HG02943 (cell line): ENCODE measurements at regions not wholly inside any gene's neighbourhood (a gene's known extent, or its start where the extent isn't known, plus 50 kb on each side); places are given as distances from the start of the nearest gene placed in this dataset.

Source experiments
- ATAC-seq: cut with Tn5 transposase; IDR thresholded peaks from one replicate; pipeline ENCODE4 v1.9.1; 2021; ENCODE audit warnings: mild to moderate bottlenecking, low read depth, moderate library complexity; ENCODE audit not compliant: unreplicated experiment

GRCh38 chr9:737400-738120, 103.9 kb upstream of the DMRT1 start:
- ATAC-seq, result no peak

GRCh38 chr9:738209-738915, 103.1 kb upstream of the DMRT1 start:
- ATAC-seq, result no peak

GRCh38 chr9:739362-739761, 102.1 kb upstream of the DMRT1 start:
- ATAC-seq, result no peak

GRCh38 chr9:740221-740620, 101.3 kb upstream of the DMRT1 start:
- no peak for ATAC-seq

- ATAC-seq, result no peak
Observed at GRCh38 chr9:742104-742503, 99.4 kb upstream of the DMRT1 start.

- ATAC-seq, result no peak
Observed at GRCh38 chr9:742914-743589, 98.4 kb upstream of the DMRT1 start.

- no peak for ATAC-seq
Observed at GRCh38 chr9:744046-744712, 97.3 kb upstream of the DMRT1 start.

- no peak for ATAC-seq
Observed at GRCh38 chr9:744790-745484, 96.6 kb upstream of the DMRT1 start.

- ATAC-seq, result no peak
Observed at GRCh38 chr9:745761-746380, 95.6 kb upstream of the DMRT1 start.

GRCh38 chr9:746661-747434, 94.6 kb upstream of the DMRT1 start:
- no peak for ATAC-seq

- ATAC-seq, result no peak
Observed at GRCh38 chr9:747567-747966, 93.9 kb upstream of the DMRT1 start.

- no peak for ATAC-seq
Observed at GRCh38 chr9:748861-749497, 92.5 kb upstream of the DMRT1 start.

- ATAC-seq, result no peak
Observed at GRCh38 chr9:749716-750115, 91.8 kb upstream of the DMRT1 start.

- no peak for ATAC-seq
Observed at GRCh38 chr9:750249-750967, 91.1 kb upstream of the DMRT1 start.

- ATAC-seq, result peak; percentile 52
Observed at GRCh38 chr9:751137-752051, 90.1 kb upstream of the DMRT1 start.

- ATAC-seq, result no peak
Observed at GRCh38 chr9:752201-752600, 89.3 kb upstream of the DMRT1 start.

GRCh38 chr9:752681-753200, 88.8 kb upstream of the DMRT1 start:
- no peak for ATAC-seq
